Fibroblast of pulmonary artery (primary cell): ENCODE measurements at regions not wholly inside any gene's neighbourhood (a gene's known extent, or its start where the extent isn't known, plus 50 kb on each side); places are given as distances from the start of the nearest gene placed in this dataset.

Experiments
- DNase-seq: peaks from one replicate; pipeline ENCODE4 v3.0.0-alpha.2; 2010; ENCODE audit warnings: low read depth
- H3K4me3 ChIP-seq: replicated peaks from 2 replicates; pipeline ENCODE4 v1.5.1; 2011; ENCODE audit warnings: low read depth, mild to moderate bottlenecking, control low read depth, low read length, moderate library complexity
- CTCF ChIP-seq: IDR thresholded peaks from 2 replicates; pipeline ENCODE4 v1.5.1; 2011; ENCODE audit warnings: mild to moderate bottlenecking, control low read depth, low read length, inconsistent platforms; ENCODE audit errors: missing control alignments

- TF ChIP-seq CTCF: peak; percentile 85
- no peak overlapping the region for H3K4me3 ChIP-seq
- DNase-seq: peak; percentile 78
These were observed 87.3 kb upstream of the TES start for GRCh38 chr7:116122972-116123595.

- no peak for TF ChIP-seq CTCF
- no peak for DNase-seq
- H3K4me3 ChIP-seq: no peak overlapping the region
These were observed 82.2 kb upstream of the TES start for GRCh38 chr7:116128139-116128538.

GRCh38 chr7:116135306-116135705, 75.0 kb upstream of the TES start:
- TF ChIP-seq CTCF: no peak
- H3K4me3 ChIP-seq: no peak overlapping the region
- no peak for DNase-seq

- peak; percentile 83 for DNase-seq
- peak; percentile 81 for TF ChIP-seq CTCF
- H3K4me3 ChIP-seq: no peak overlapping the region
These were observed 72.0 kb upstream of the TES start for GRCh38 chr7:116138202-116138801.

- H3K4me3 ChIP-seq: no peak overlapping the region
- no peak for TF ChIP-seq CTCF
- DNase-seq: peak; percentile 18
These were observed 71.3 kb upstream of the TES start for GRCh38 chr7:116139007-116139406.

GRCh38 chr7:116139807-116140206, 70.5 kb upstream of the TES start:
- no peak for TF ChIP-seq CTCF
- DNase-seq: peak; percentile 9
- H3K4me3 ChIP-seq: no peak overlapping the region

GRCh38 chr7:116142374-116142773, 68.0 kb upstream of the TES start:
- TF ChIP-seq CTCF: no peak
- no peak for DNase-seq
- no peak overlapping the region for H3K4me3 ChIP-seq
